Naive B cell (primary cell): ENCODE measurements at regions not wholly inside any gene's neighbourhood (a gene's known extent, or its start where the extent isn't known, plus 50 kb on each side); places are given as distances from the start of the nearest gene placed in this dataset.
A peak's percentile ranks its signal among the peaks of the same experiment; 100 is the strongest.
"Not testable (repeated sequence)": the region's sequence is repeated elsewhere in the genome, so short reads cannot be mapped to it uniquely, and the experiment has no call there.

Source experiments
- ATAC-seq, 2 donors: fragments of 150-1000 bp; cut with Tn5 transposase; 2 replicates each; pipeline ENCODE4 v1.10.0; 2021; ENCODE audit warnings: low read depth in 2 of 2, mild to moderate bottlenecking in 2 of 2, moderate library complexity in 2 of 2
- DNase-seq: peaks from one replicate; pipeline ENCODE4 v3.0.0; 2022
- H3K27ac Mint-ChIP-seq, 6 donors: one replicate each; pipeline ENCODE4 v1.8.0; 2020 to 2022; ENCODE audit warnings: mild to moderate bottlenecking in 6 of 6, mixed read lengths in 6 of 6, moderate library complexity in 5 of 6, inconsistent platforms in 2 of 6
- H3K27me3 Mint-ChIP-seq, 3 donors: one replicate each; pipeline ENCODE4 v1.8.0; 2021 to 2022; ENCODE audit warnings: mixed read lengths in 3 of 3, mild to moderate bottlenecking in 1 of 3
- H3K36me3 Mint-ChIP-seq, 2 donors: one replicate each; pipeline ENCODE4 v1.8.0; 2020 to 2022; ENCODE audit warnings: mixed read lengths in 2 of 2, inconsistent platforms in 1 of 2, mild to moderate bottlenecking in 1 of 2
- H3K4me1 Mint-ChIP-seq, 3 donors: one replicate each; pipeline ENCODE4 v1.8.0; 2020 to 2022; ENCODE audit warnings: mixed read lengths in 3 of 3, inconsistent platforms in 1 of 3, mild to moderate bottlenecking in 1 of 3, moderate library complexity in 1 of 3
- H3K4me3 Mint-ChIP-seq, 8 donors: one replicate each; pipeline ENCODE4 v1.8.0; 2020 to 2022; ENCODE audit warnings: mild to moderate bottlenecking in 8 of 8, mixed read lengths in 8 of 8, moderate library complexity in 8 of 8, inconsistent platforms in 2 of 8
- H3K9me3 Mint-ChIP-seq, 7 donors: one replicate each; pipeline ENCODE4 v1.8.0; 2020 to 2022; ENCODE audit warnings: mixed read lengths in 7 of 7, mild to moderate bottlenecking in 5 of 7, inconsistent platforms in 2 of 7, moderate library complexity in 1 of 7

DNA sequence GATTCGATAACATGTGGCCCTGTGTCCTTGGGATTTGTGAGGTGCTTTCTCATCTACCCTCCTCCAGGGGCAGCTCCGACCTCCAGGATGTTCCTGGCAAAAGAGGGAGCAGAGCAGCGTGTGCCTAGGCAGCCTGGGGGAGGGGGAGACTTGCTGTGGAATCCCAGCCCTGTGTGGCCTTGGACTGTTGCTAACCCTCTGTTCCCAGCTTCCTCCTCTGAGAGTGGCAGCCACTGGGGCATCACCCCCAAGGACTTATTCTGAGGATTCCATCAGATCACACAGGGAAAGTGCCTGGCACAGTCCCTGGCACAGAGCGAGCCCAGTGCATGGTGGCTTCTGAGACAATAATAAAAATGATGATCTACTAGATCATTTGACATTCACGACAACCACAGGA is 265.1 kb upstream of the MVB12B start:
- Mint-ChIP-seq H3K27ac (no peak overlapping the region), H3K36me3 (no peaks in the 10 kb centered on the region), H3K4me3 (peak overlapping the region in 1 of 8 donors; percentile 5), H3K9me3 (peaks cover 0 to 2% (median 0%) of the 10 kb centered on the region in 7 donors), H3K27me3 (peaks cover 0 to 26% (median 23%) of the 10 kb centered on the region in 3 donors), H3K4me1 (peaks cover 0 to 4% (median 0%) of the 10 kb centered on the region in 3 donors)
- no peak for DNase-seq
- no peak for ATAC-seq

DNA sequence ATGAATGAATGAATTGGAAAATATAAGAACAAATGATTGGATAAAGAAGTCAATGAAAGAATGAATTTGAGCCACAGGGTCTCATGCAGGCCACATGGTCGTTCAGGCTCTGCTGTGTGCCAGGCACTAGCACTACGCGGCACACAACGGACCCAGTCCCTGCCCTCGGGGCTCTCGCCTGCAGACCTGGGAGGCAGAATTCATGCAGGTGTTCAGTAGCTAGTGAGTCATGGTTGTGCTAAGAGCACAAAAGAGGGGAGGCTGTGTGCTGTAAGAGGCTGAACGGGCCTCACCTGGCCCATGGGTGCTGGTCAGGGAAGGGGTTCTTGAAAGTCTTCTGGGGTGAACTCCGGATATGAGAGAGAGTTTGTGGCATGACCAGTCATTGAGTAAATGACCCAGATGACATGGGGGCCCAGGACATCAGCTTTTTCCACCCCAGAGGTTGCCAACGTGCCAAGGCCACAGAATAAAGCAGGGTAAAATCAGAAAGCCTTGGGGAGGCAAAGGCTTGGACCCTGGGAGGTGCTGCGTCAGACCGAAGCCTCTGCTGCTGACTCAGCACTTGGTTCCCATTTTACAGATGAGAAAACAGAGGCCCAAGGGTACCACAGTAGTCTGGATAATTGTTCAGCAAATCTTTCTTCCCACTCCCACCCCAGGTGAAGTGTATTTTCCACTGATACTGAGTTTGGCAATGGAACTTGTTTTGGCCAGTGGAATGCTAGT is 264.3 kb upstream of the MVB12B start:
- Mint-ChIP-seq H3K4me1 (peaks cover 0 to 4% (median 0%) of the 10 kb centered on the region in 3 donors), H3K27ac (no peak overlapping the region), H3K27me3 (peaks cover 0 to 26% (median 24%) of the 10 kb centered on the region in 3 donors), H3K4me3 (no peak overlapping the region), H3K9me3 (peaks cover 0 to 2% (median 0%) of the 10 kb centered on the region in 7 donors), H3K36me3 (no peaks in the 10 kb centered on the region)
- DNase-seq (no peak), ATAC-seq (no peak)

DNA sequence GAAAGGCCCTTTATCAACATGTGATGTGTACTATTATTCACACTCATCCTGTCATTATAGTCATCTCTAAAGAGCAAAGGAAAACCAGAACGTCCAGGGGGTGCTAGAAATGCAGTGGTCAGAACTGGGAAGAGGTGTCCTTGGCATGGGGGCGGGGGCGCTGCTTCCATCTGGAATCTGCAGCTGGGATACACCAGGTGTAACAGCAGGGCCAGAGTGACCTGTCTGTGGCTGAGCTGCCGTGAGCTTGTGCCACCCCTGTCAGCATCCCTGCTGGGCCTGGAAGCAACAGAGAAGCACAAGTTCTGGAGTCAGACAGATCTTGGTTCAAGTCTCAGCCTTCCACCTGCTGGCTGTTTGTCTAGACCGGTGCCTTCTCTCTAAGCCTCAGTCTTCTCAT is 263.3 kb upstream of the MVB12B start:
- Mint-ChIP-seq H3K4me3 (no peak overlapping the region), H3K27ac (no peak overlapping the region), H3K4me1 (peaks cover 0 to 4% (median 0%) of the 10 kb centered on the region in 3 donors), H3K27me3 (peaks cover 0 to 35% (median 34%) of the 10 kb centered on the region in 3 donors), H3K9me3 (peaks cover 0 to 2% (median 0%) of the 10 kb centered on the region in 7 donors), H3K36me3 (no peaks in the 10 kb centered on the region)
- ATAC-seq, result no peak
- no peak for DNase-seq

- ATAC-seq (no peak), DNase-seq (no peak)
- Mint-ChIP-seq H3K4me1 (peaks cover 0 to 4% (median 0%) of the 10 kb centered on the region in 3 donors), H3K36me3 (no peaks in the 10 kb centered on the region), H3K27me3 (peaks cover 0 to 28% (median 23%) of the 10 kb centered on the region in 3 donors), H3K4me3 (no peak overlapping the region), H3K27ac (no peak overlapping the region), H3K9me3 (no peaks in the 10 kb centered on the region)
Observed at GRCh38 chr9:126066131-126066530, 260.5 kb upstream of the MVB12B start.

DNA sequence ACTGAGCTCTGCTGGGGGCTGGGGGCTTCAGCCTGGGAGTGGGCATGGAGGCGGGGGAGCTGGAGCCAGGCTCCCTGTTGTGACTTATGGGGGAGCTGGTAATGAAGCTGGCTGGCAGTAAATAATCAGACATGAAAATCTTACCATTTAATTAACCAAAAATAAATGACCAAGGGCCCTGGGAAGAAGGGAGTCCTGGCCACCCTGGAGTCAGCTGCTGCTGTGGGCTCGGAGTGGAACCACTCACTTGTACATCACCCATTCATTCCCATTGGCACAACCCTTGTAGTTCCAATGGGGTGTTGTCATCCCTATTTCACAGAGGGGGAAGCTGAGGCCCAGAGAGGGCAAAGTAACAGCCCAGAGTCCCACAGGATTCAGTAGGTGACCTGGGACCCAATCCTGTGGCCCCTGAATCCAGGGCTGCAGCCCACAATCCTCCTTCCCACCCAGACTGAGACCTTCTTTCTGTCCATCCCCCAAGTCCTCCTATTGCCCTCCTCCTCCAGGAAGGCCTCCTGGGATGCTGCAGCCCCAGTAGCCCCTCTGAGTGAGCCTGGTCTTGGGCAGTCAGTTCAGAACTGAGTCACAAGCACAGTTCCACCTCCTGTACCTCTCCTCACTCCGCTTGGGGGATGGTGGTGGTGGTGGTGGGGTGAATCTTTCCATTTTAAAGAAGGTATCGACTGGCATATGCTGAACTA is 259.4 kb upstream of the MVB12B start:
- H3K4me1 Mint-ChIP-seq, result peaks cover 0 to 4% (median 0%) of the 10 kb centered on the region in 3 donors
- no peak overlapping the region for H3K4me3 Mint-ChIP-seq
- H3K27ac Mint-ChIP-seq, result no peak overlapping the region
- no peaks in the 10 kb centered on the region for H3K9me3 Mint-ChIP-seq
- no peaks in the 10 kb centered on the region for H3K36me3 Mint-ChIP-seq
- DNase-seq (no peak), ATAC-seq (no peak)
- H3K27me3 Mint-ChIP-seq, result peaks cover 4 to 36% (median 29%) of the 10 kb centered on the region in 3 donors

- H3K27me3 Mint-ChIP-seq, result peaks cover 13 to 45% (median 43%) of the 10 kb centered on the region in 3 donors
- DNase-seq, result no peak
- H3K4me1 Mint-ChIP-seq, result peaks cover 0 to 4% (median 0%) of the 10 kb centered on the region in 3 donors
- no peak for ATAC-seq
- H3K4me3 Mint-ChIP-seq, result no peak overlapping the region
- no peaks in the 10 kb centered on the region for H3K36me3 Mint-ChIP-seq
- peaks cover 0 to 2% (median 0%) of the 10 kb centered on the region in 7 donors for H3K9me3 Mint-ChIP-seq
- peak overlapping the region in 1 of 6 donors; percentile 74 for H3K27ac Mint-ChIP-seq
Observed at GRCh38 chr9:126068534-126069230, 257.9 kb upstream of the MVB12B start.

- DNase-seq, result no peak
- no peak for ATAC-seq
- no peak overlapping the region for H3K27ac Mint-ChIP-seq
- peaks cover 0 to 4% (median 0%) of the 10 kb centered on the region in 3 donors for H3K4me1 Mint-ChIP-seq
- H3K9me3 Mint-ChIP-seq, result peaks cover 0 to 2% (median 0%) of the 10 kb centered on the region in 7 donors
- H3K4me3 Mint-ChIP-seq, result no peak overlapping the region
- peaks cover 13 to 48% (median 45%) of the 10 kb centered on the region in 3 donors for H3K27me3 Mint-ChIP-seq
- no peaks in the 10 kb centered on the region for H3K36me3 Mint-ChIP-seq
Observed at GRCh38 chr9:126069400-126069955, 257.2 kb upstream of the MVB12B start.

- H3K27me3 Mint-ChIP-seq, result peaks cover 13 to 48% (median 45%) of the 10 kb centered on the region in 3 donors
- no peak overlapping the region for H3K4me3 Mint-ChIP-seq
- no peak overlapping the region for H3K27ac Mint-ChIP-seq
- H3K36me3 Mint-ChIP-seq, result no peaks in the 10 kb centered on the region
- H3K4me1 Mint-ChIP-seq, result peaks cover 0 to 4% (median 0%) of the 10 kb centered on the region in 3 donors
- H3K9me3 Mint-ChIP-seq, result peaks cover 0 to 2% (median 0%) of the 10 kb centered on the region in 7 donors
- ATAC-seq (no peak), DNase-seq (no peak)
Observed at GRCh38 chr9:126070058-126070655, 256.5 kb upstream of the MVB12B start.

DNA sequence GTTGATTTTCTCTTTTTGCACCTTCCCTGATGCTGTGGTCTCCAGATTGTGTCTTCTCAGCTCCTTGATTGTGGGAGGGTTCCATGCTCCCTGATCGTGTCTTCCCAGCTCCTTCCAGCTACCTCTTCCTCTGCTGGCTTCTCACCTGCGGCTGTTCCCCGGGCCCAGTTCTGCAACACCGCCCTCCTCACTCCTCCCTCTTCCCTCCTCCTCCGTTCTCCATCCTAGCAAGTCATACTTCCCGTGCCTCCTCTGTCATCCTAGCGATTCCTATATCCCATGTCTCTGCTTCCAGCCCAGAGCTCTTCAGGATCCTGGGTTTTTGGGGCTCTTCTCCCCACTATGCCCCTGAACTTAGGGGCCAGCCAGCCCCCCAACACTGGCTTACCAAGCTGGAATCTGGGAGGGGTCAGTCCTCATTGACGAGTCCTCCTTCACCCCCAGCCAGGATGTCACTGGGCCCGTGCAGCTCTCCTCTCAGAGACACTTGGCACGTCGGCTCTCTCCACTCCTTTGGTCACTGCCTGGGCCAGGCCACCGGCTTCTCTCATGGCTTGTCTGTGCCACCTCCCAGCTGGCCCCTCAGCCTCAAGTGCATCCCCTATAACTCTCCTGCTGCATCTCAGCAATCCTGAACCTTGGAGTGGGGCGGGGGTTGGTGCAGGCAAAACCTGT is 255.4 kb upstream of the MVB12B start:
- no peak for DNase-seq
- peaks cover 17 to 48% (median 39%) of the 10 kb centered on the region in 3 donors for H3K27me3 Mint-ChIP-seq
- H3K36me3 Mint-ChIP-seq, result no peaks in the 10 kb centered on the region
- H3K4me3 Mint-ChIP-seq, result no peak overlapping the region
- H3K4me1 Mint-ChIP-seq, result no peaks in the 10 kb centered on the region
- no peak for ATAC-seq
- peak overlapping the region in 1 of 6 donors; percentile 33 for H3K27ac Mint-ChIP-seq
- peaks cover 0 to 2% (median 0%) of the 10 kb centered on the region in 7 donors for H3K9me3 Mint-ChIP-seq

GRCh38 chr9:126077656-126078055 is 249.0 kb upstream of the MVB12B start:
- H3K9me3 Mint-ChIP-seq, DNase-seq, H3K4me1 Mint-ChIP-seq, H3K36me3 Mint-ChIP-seq, H3K4me3 Mint-ChIP-seq, H3K27ac Mint-ChIP-seq, ATAC-seq: not testable (repeated sequence)
- peaks cover 25 to 67% (median 42%) of the 10 kb centered on the region in 3 donors for H3K27me3 Mint-ChIP-seq

- no peak for ATAC-seq
- H3K36me3 Mint-ChIP-seq, result no peaks in the 10 kb centered on the region
- DNase-seq, result no peak
- peaks cover 0 to 9% (median 2%) of the 10 kb centered on the region in 7 donors for H3K9me3 Mint-ChIP-seq
- no peak overlapping the region for H3K4me3 Mint-ChIP-seq
- H3K27ac Mint-ChIP-seq, result no peak overlapping the region
- no peaks in the 10 kb centered on the region for H3K4me1 Mint-ChIP-seq
- peaks cover 34 to 74% (median 63%) of the 10 kb centered on the region in 3 donors for H3K27me3 Mint-ChIP-seq
Observed at GRCh38 chr9:126080641-126081040, 246.0 kb upstream of the MVB12B start.

DNA sequence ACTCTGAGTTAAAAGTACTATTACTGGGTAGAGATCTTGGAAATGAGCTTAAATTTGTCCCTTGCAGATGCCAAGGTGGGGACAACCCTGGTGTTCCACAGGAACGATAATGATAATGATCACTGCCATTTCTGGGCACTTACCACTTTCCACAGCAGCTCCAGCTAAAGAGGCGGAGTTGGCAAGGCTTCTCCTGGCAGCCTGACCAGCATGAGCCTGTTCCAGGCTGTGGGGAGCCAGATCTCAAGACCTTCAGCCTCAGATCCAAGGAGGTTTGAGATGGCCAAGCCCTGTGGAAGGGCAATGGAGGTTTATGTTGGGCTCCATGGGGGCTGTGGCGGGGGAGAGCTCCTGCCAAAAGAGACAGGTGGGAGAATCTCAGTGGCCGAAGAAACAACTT is 244.9 kb upstream of the MVB12B start:
- H3K4me1 Mint-ChIP-seq, result no peaks in the 10 kb centered on the region
- no peak overlapping the region for H3K27ac Mint-ChIP-seq
- H3K36me3 Mint-ChIP-seq, result no peaks in the 10 kb centered on the region
- H3K9me3 Mint-ChIP-seq, result peaks cover 0 to 9% (median 2%) of the 10 kb centered on the region in 7 donors
- ATAC-seq, result no peak
- DNase-seq, result no peak
- H3K4me3 Mint-ChIP-seq, result no peak overlapping the region
- peaks cover 26 to 71% (median 61%) of the 10 kb centered on the region in 3 donors for H3K27me3 Mint-ChIP-seq
